WTC11 (cell line): ENCODE measurements at regions not wholly inside any gene's neighbourhood (a gene's known extent, or its start where the extent isn't known, plus 50 kb on each side); places are given as distances from the start of the nearest gene placed in this dataset.

Experiments
- ATAC-seq: fragments of 200-7000 bp; cut with Tn5 transposase; 2 replicates; pipeline ENCODE4 v1.10.0; 2021; ENCODE audit warnings: mild to moderate bottlenecking, moderate library complexity
- CTCF ChIA-PET: fragments of 300-600 bp; sonication (Branson Sonifier 250); formaldehyde crosslinking; loops from one replicate; lab custom pipeline; 2021; ENCODE audit warnings: antibody characterized with exemption; lab: Charles Lee
- POLR2A ChIA-PET: fragments of 350-600 bp; sonication (Branson Sonifier 250); formaldehyde crosslinking; loops from one replicate; lab custom pipeline; 2021; ENCODE audit warnings: antibody characterized with exemption; lab: Charles Lee
- DNase-seq: peaks from one replicate; pipeline ENCODE4 v3.0.0; 2021; ENCODE audit warnings: low spot score
- H3K27ac Mint-ChIP-seq: 2 replicates; pipeline ENCODE4 v1.8.0; 2021; ENCODE audit warnings: mixed read lengths
- H3K27me3 Mint-ChIP-seq: 2 replicates; pipeline ENCODE4 v1.8.0; 2021; ENCODE audit warnings: low read depth, mild to moderate bottlenecking, moderate library complexity, mixed read lengths
- H3K36me3 Mint-ChIP-seq: 2 replicates; pipeline ENCODE4 v1.8.0; 2021; ENCODE audit warnings: mixed read lengths
- H3K4me1 Mint-ChIP-seq: 2 replicates; pipeline ENCODE4 v1.8.0; 2022; ENCODE audit warnings: mixed read lengths
- H3K4me3 Mint-ChIP-seq: 2 replicates; pipeline ENCODE4 v1.8.0; 2021; ENCODE audit warnings: mild to moderate bottlenecking, moderate library complexity, mixed read lengths
- H3K9me3 Mint-ChIP-seq: 2 replicates; pipeline ENCODE4 v1.8.0; 2021; ENCODE audit warnings: mixed read lengths
- ATF6 ChIP-seq: sonication (generic); formaldehyde crosslinking; IDR thresholded peaks from 2 replicates; pipeline ENCODE4 v1.8.1; 2023; ENCODE audit warnings: mild to moderate bottlenecking, missing genetic modification reagents
- CREB1 ChIP-seq: sonication (generic); formaldehyde crosslinking; IDR thresholded peaks from 2 replicates; pipeline ENCODE4 v1.8.0; 2023; ENCODE audit warnings: mild to moderate bottlenecking, missing genetic modification reagents
- FOXP4 ChIP-seq: sonication (generic); formaldehyde crosslinking; IDR thresholded peaks from 2 replicates; pipeline ENCODE4 v1.8.0; 2022; ENCODE audit warnings: mild to moderate bottlenecking, missing genetic modification reagents
- MLX ChIP-seq: sonication (generic); formaldehyde crosslinking; IDR thresholded peaks from 2 replicates; pipeline ENCODE4 v1.8.1; 2023; ENCODE audit warnings: mild to moderate bottlenecking, missing genetic modification reagents, moderate library complexity
- MYBL2 ChIP-seq: sonication (generic); formaldehyde crosslinking; IDR thresholded peaks from 2 replicates; pipeline ENCODE4 v1.8.1; 2023; ENCODE audit warnings: mild to moderate bottlenecking, moderate library complexity, missing genetic modification reagents
- NFATC4 ChIP-seq: fragments of 250-450 bp; sonication (Bioruptor Pico); IDR thresholded peaks from 2 replicates; pipeline ENCODE4 v1.9.0; 2021; ENCODE audit warnings: mild to moderate bottlenecking
- NR1H2 ChIP-seq: sonication (generic); formaldehyde crosslinking; IDR thresholded peaks from 2 replicates; pipeline ENCODE4 v1.9.0; 2021; ENCODE audit warnings: mild to moderate bottlenecking, moderate library complexity, missing genetic modification reagents
- NR2C2 ChIP-seq: sonication (generic); formaldehyde crosslinking; IDR thresholded peaks from 2 replicates; pipeline ENCODE4 v1.8.0; 2022; ENCODE audit warnings: mild to moderate bottlenecking, missing genetic modification reagents
- ZBTB21 ChIP-seq: sonication (generic); formaldehyde crosslinking; IDR thresholded peaks from 2 replicates; pipeline ENCODE4 v1.8.1; 2023; ENCODE audit warnings: mild to moderate bottlenecking, missing genetic modification reagents, borderline replicate concordance
- ZNF281 ChIP-seq: sonication (generic); formaldehyde crosslinking; IDR thresholded peaks from 2 replicates; pipeline ENCODE4 v1.8.0; 2023; ENCODE audit warnings: mild to moderate bottlenecking, missing genetic modification reagents
- ZNF396 ChIP-seq: fragments of 250-450 bp; sonication (Bioruptor Pico); IDR thresholded peaks from 2 replicates; pipeline ENCODE4 v1.8.0; 2021; ENCODE audit warnings: mild to moderate bottlenecking, moderate library complexity, borderline replicate concordance
- TF ChIP-seq, protein P1 (sequence below): fragments of 250-450 bp; sonication (Bioruptor Pico); IDR thresholded peaks from 2 replicates; pipeline ENCODE4 v1.9.0; 2021; ENCODE audit warnings: mild to moderate bottlenecking
- TF ChIP-seq, protein P2 (sequence below): sonication (generic); formaldehyde crosslinking; IDR thresholded peaks from 2 replicates; pipeline ENCODE4 v1.8.0; 2022; ENCODE audit warnings: mild to moderate bottlenecking, missing genetic modification reagents

GRCh38 chr6:111980971-111981840, 72.7 kb upstream of the CCN6 start:
- no peak for TF ChIP-seq NFATC4
- TF ChIP-seq, protein P1, sequence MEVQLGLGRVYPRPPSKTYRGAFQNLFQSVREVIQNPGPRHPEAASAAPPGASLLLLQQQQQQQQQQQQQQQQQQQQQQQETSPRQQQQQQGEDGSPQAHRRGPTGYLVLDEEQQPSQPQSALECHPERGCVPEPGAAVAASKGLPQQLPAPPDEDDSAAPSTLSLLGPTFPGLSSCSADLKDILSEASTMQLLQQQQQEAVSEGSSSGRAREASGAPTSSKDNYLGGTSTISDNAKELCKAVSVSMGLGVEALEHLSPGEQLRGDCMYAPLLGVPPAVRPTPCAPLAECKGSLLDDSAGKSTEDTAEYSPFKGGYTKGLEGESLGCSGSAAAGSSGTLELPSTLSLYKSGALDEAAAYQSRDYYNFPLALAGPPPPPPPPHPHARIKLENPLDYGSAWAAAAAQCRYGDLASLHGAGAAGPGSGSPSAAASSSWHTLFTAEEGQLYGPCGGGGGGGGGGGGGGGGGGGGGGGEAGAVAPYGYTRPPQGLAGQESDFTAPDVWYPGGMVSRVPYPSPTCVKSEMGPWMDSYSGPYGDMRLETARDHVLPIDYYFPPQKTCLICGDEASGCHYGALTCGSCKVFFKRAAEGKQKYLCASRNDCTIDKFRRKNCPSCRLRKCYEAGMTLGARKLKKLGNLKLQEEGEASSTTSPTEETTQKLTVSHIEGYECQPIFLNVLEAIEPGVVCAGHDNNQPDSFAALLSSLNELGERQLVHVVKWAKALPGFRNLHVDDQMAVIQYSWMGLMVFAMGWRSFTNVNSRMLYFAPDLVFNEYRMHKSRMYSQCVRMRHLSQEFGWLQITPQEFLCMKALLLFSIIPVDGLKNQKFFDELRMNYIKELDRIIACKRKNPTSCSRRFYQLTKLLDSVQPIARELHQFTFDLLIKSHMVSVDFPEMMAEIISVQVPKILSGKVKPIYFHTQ, result no peak
- TF ChIP-seq ZNF396, result no peak
- TF ChIP-seq NR2C2, result no peak
- no peak for TF ChIP-seq CREB1 (CRISPR knock-in tag)
- no peak for TF ChIP-seq MYBL2 (CRISPR knock-in tag)
- TF ChIP-seq MLX (CRISPR knock-in tag), result no peak
- TF ChIP-seq ZNF281 (CRISPR knock-in tag), result no peak
- Mint-ChIP-seq H3K9me3 (peaks cover 15% of the 10 kb centered on the region), H3K4me3 (no peak overlapping the region), H3K27me3 (peaks cover 37% of the 10 kb centered on the region), H3K36me3 (peaks cover 8% of the 10 kb centered on the region), H3K4me1 (peaks cover 26% of the 10 kb centered on the region), H3K27ac (no peak overlapping the region)
- POLR2A ChIA-PET, result interaction anchor here (0.7 kb wide), 1 partner anchor 148 kb away, joined by 3 read pairs; no protein-coding TSS in a partner anchor
- CTCF ChIA-PET, result no interaction called here
- DNase-seq (no peak), ATAC-seq (no peak)

DNA sequence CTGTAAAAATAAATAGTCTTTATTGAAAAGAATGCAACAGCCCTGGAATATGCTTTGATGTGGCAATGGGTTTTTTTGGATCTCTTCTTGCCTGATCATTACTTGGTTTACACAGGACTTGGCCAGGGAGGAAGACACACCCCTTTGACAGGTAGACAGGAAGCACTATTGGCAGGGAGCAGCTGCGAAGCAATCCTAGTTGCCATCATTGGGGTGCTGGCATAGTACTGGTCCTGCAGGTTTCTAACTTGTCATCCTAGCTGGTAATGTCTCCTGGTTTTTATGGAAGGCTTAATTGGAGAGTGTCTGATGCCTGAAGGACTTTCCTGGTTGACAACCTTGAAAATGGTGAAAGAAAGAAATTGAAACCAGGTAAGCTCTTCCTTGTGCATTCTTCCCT, 71.2 kb upstream of the CCN6 start:
- no peak overlapping the region for H3K27ac Mint-ChIP-seq
- TF ChIP-seq FOXP4 (CRISPR knock-in tag) (no peak), ZBTB21 (CRISPR knock-in tag) (no peak), NR1H2 (no peak), ATF6 (CRISPR knock-in tag) (no peak)
- TF ChIP-seq, protein P2, sequence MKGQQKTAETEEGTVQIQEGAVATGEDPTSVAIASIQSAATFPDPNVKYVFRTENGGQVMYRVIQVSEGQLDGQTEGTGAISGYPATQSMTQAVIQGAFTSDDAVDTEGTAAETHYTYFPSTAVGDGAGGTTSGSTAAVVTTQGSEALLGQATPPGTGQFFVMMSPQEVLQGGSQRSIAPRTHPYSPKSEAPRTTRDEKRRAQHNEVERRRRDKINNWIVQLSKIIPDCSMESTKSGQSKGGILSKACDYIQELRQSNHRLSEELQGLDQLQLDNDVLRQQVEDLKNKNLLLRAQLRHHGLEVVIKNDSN (CRISPR knock-in tag), result no peak
- H3K4me1 Mint-ChIP-seq, result peaks cover 34% of the 10 kb centered on the region
- ChIA-PET POLR2A (no interaction called here), CTCF (no interaction called here)
- H3K4me3 Mint-ChIP-seq, result no peak overlapping the region
- H3K27me3 Mint-ChIP-seq, result peaks cover 35% of the 10 kb centered on the region
- DNase-seq (no peak), ATAC-seq (no peak)
- peaks cover 29% of the 10 kb centered on the region for H3K9me3 Mint-ChIP-seq
- H3K36me3 Mint-ChIP-seq, result peaks cover 20% of the 10 kb centered on the region
